ENCODE measurements at regions not wholly inside any gene's neighbourhood (a gene's known extent, or its start where the extent isn't known, plus 50 kb on each side); places are given as distances from the start of the nearest gene placed in this dataset.
"Not testable (repeated sequence)": the region's sequence is repeated elsewhere in the genome, so short reads cannot be mapped to it uniquely, and the experiment has no call there.

- Mint-ChIP-seq H3K4me3 (no peak overlapping the region), H3K27ac (no peak overlapping the region), H3K4me1 (peaks cover 42% of the 10 kb centered on the region), H3K9me3 (no peaks in the 10 kb centered on the region), H3K27me3 (no peaks in the 10 kb centered on the region), H3K36me3 (no peaks in the 10 kb centered on the region)
- DNase-seq, result peak; percentile 75
- POLR2A ChIA-PET, result interaction anchor here (1.0 to 1.1 kb wide), 2 partner anchors 245 to 270 kb away, joined by 3 to 6 read pairs; no protein-coding TSS in a partner anchor
- no peak for ATAC-seq (ENCODE audit: low read depth)
Measured at GRCh38 chr6:137705160-137706082, 161.6 kb upstream of the TNFAIP3 start.

GRCh38 chr6:137706083-137706750 lies 160.8 kb upstream of the TNFAIP3 start:
- ATAC-seq (ENCODE audit: low read depth) (no peak), DNase-seq (no peak)
- Mint-ChIP-seq H3K9me3 (no peaks in the 10 kb centered on the region), H3K4me1 (peaks cover 43% of the 10 kb centered on the region), H3K4me3 (no peak overlapping the region), H3K36me3 (no peaks in the 10 kb centered on the region), H3K27ac (no peak overlapping the region), H3K27me3 (no peaks in the 10 kb centered on the region)
- POLR2A ChIA-PET, result interaction anchor here (1.1 kb wide), 1 partner anchor 244 kb away, joined by 3 read pairs; no protein-coding TSS in a partner anchor

GRCh38 chr6:137707038-137707589 lies 159.9 kb upstream of the TNFAIP3 start:
- peak overlapping the region; percentile 74 for H3K4me3 Mint-ChIP-seq
- no peaks in the 10 kb centered on the region for H3K27me3 Mint-ChIP-seq
- POLR2A ChIA-PET, result interaction anchor here (0.5 to 2.0 kb wide), 5 partner anchors 15 to 164 kb away, joined by 3 to 16 read pairs (median 5); partner anchors contain the start of gene TNFAIP3
- no peak for DNase-seq
- peaks cover 45% of the 10 kb centered on the region for H3K4me1 Mint-ChIP-seq
- peaks cover 2% of the 10 kb centered on the region for H3K9me3 Mint-ChIP-seq
- ATAC-seq (ENCODE audit: low read depth), result no peak
- no peaks in the 10 kb centered on the region for H3K36me3 Mint-ChIP-seq
- H3K27ac Mint-ChIP-seq, result peak overlapping the region; percentile 64

GRCh38 chr6:137707590-137708360 lies 159.3 kb upstream of the TNFAIP3 start:
- Mint-ChIP-seq H3K4me3 (peak overlapping the region; percentile 74), H3K27ac (peak overlapping the region; percentile 90), H3K4me1 (peaks cover 45% of the 10 kb centered on the region), H3K27me3 (no peaks in the 10 kb centered on the region), H3K9me3 (peaks cover 2% of the 10 kb centered on the region), H3K36me3 (no peaks in the 10 kb centered on the region)
- POLR2A ChIA-PET, result interaction anchor here (0.5 to 2.0 kb wide), 9 partner anchors 9 to 267 kb away, joined by 3 to 16 read pairs (median 4); partner anchors contain the start of gene TNFAIP3
- ATAC-seq (ENCODE audit: low read depth), result peak; percentile 73
- DNase-seq, result peak; percentile 72

GRCh38 chr6:137708481-137708880 lies 158.6 kb upstream of the TNFAIP3 start:
- Mint-ChIP-seq H3K9me3 (peaks cover 2% of the 10 kb centered on the region), H3K27ac (peak overlapping the region; percentile 90), H3K36me3 (no peaks in the 10 kb centered on the region), H3K4me3 (peak overlapping the region; percentile 74), H3K4me1 (peaks cover 45% of the 10 kb centered on the region), H3K27me3 (no peaks in the 10 kb centered on the region)
- ATAC-seq (ENCODE audit: low read depth) (peak; percentile 21), DNase-seq (no peak)
- POLR2A ChIA-PET, result interaction anchor here (0.7 to 2.0 kb wide), 8 partner anchors 9 to 267 kb away, joined by 3 to 16 read pairs (median 4); partner anchors contain the start of gene TNFAIP3

GRCh38 chr6:137709424-137710236 lies 157.4 kb upstream of the TNFAIP3 start:
- H3K27me3 Mint-ChIP-seq, result no peaks in the 10 kb centered on the region
- no peak for DNase-seq
- H3K4me3 Mint-ChIP-seq, result no peak overlapping the region
- peak overlapping the region; percentile 63 for H3K27ac Mint-ChIP-seq
- POLR2A ChIA-PET, result interaction anchor here (2.0 kb wide), 1 partner anchor 158 kb away, joined by 16 read pairs; the partner anchor contains the start of gene TNFAIP3
- no peak for ATAC-seq (ENCODE audit: low read depth)
- peaks cover 7% of the 10 kb centered on the region for H3K36me3 Mint-ChIP-seq
- H3K9me3 Mint-ChIP-seq, result peaks cover 6% of the 10 kb centered on the region
- H3K4me1 Mint-ChIP-seq, result peaks cover 46% of the 10 kb centered on the region

GRCh38 chr6:137711972-137712371 lies 155.1 kb upstream of the TNFAIP3 start:
- ATAC-seq (ENCODE audit: low read depth) (no peak), DNase-seq (no peak)
- Mint-ChIP-seq H3K27ac (no peak overlapping the region), H3K9me3 (peaks cover 6% of the 10 kb centered on the region), H3K4me1 (peaks cover 54% of the 10 kb centered on the region), H3K36me3 (peaks cover 7% of the 10 kb centered on the region), H3K27me3 (no peaks in the 10 kb centered on the region), H3K4me3 (no peak overlapping the region)
- POLR2A ChIA-PET, result interaction anchor here (1.8 kb wide), 1 partner anchor 11 kb away, joined by 4 read pairs; no protein-coding TSS in a partner anchor

- Mint-ChIP-seq H3K4me3 (no peak overlapping the region), H3K27ac (no peak overlapping the region), H3K4me1 (peaks cover 57% of the 10 kb centered on the region), H3K9me3 (peaks cover 6% of the 10 kb centered on the region), H3K27me3 (no peaks in the 10 kb centered on the region), H3K36me3 (peaks cover 11% of the 10 kb centered on the region)
- ATAC-seq (ENCODE audit: low read depth) (no peak), DNase-seq (no peak)
- POLR2A ChIA-PET, result interaction anchor here (1.8 kb wide), 1 partner anchor 10 kb away, joined by 4 read pairs; no protein-coding TSS in a partner anchor
Measured at GRCh38 chr6:137712587-137712986, 154.5 kb upstream of the TNFAIP3 start.

- ATAC-seq (ENCODE audit: low read depth) (peak; percentile 89), DNase-seq (no peak)
- peaks cover 11% of the 10 kb centered on the region for H3K36me3 Mint-ChIP-seq
- H3K4me1 Mint-ChIP-seq, result peaks cover 38% of the 10 kb centered on the region
- no peaks in the 10 kb centered on the region for H3K27me3 Mint-ChIP-seq
- H3K27ac Mint-ChIP-seq, result peak overlapping the region; percentile 80
- peaks cover 6% of the 10 kb centered on the region for H3K9me3 Mint-ChIP-seq
- POLR2A ChIA-PET, result interaction anchor here (0.6 to 1.9 kb wide), 5 partner anchors 96 to 1122 kb away, joined by 3 to 22 read pairs (median 4); partner anchors contain the start of gene TNFAIP3
- peak overlapping the region; percentile 41 for H3K4me3 Mint-ChIP-seq
Measured at GRCh38 chr6:137715589-137716045, 151.4 kb upstream of the TNFAIP3 start.

GRCh38 chr6:137717074-137718073 lies 149.7 kb upstream of the TNFAIP3 start:
- Mint-ChIP-seq H3K27me3 (no peaks in the 10 kb centered on the region), H3K27ac (peak overlapping the region; percentile 81), H3K9me3 (peaks cover 4% of the 10 kb centered on the region), H3K4me3 (peak overlapping the region; percentile 56), H3K4me1 (peaks cover 36% of the 10 kb centered on the region), H3K36me3 (peaks cover 11% of the 10 kb centered on the region)
- ATAC-seq (ENCODE audit: low read depth), result peak; percentile 69
- peak; percentile 65 for DNase-seq
- POLR2A ChIA-PET, result interaction anchor here (0.6 to 1.9 kb wide), 4 partner anchors 88 to 233 kb away, joined by 3 to 22 read pairs (median 4); partner anchors contain the start of gene TNFAIP3

GRCh38 chr6:137718903-137719302 lies 148.2 kb upstream of the TNFAIP3 start:
- DNase-seq; H3K27me3 Mint-ChIP-seq; POLR2A ChIA-PET; H3K9me3 Mint-ChIP-seq; H3K27ac Mint-ChIP-seq; H3K4me3 Mint-ChIP-seq; ATAC-seq (ENCODE audit: low read depth): not testable (repeated sequence)
- H3K4me1 Mint-ChIP-seq, result peaks cover 46% of the 10 kb centered on the region
- H3K36me3 Mint-ChIP-seq, result peaks cover 12% of the 10 kb centered on the region
